ENCODE measurements at regions not wholly inside any gene's neighbourhood (a gene's known extent, or its start where the extent isn't known, plus 50 kb on each side); places are given as distances from the start of the nearest gene placed in this dataset.
A peak's percentile ranks its signal among the peaks of the same experiment; 100 is the strongest.

DNA sequence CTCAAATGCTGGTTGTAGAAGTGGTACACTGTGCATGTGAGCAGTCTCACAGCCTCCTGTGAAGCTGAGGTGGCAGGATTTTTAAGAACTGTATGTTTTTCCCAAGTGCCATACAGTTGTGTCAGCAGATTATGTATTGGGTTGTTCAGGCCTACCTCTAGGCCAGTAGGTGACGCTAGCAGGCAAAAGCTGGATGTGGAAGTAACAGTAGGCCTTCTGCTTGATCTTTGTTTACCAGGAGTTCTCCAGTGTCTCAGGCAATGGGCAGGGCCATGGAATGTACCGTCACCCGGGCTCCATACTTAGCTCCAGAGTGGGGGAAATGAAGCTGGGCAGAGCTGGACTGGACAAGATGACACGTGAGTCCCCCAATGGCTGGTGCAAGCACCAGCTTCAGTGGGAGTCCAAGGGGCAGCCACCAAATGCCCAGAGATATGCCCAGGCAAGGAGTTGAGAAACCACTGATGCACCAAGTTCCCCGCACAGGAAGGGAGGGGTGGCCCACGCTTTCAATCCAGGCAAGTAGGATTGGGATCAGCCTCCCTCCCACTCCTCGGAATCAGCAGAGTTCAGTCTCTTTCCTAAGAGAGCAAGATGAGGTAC lies 289.7 kb downstream of the HTR1B start:
- TF ChIP-seq, protein P1, sequence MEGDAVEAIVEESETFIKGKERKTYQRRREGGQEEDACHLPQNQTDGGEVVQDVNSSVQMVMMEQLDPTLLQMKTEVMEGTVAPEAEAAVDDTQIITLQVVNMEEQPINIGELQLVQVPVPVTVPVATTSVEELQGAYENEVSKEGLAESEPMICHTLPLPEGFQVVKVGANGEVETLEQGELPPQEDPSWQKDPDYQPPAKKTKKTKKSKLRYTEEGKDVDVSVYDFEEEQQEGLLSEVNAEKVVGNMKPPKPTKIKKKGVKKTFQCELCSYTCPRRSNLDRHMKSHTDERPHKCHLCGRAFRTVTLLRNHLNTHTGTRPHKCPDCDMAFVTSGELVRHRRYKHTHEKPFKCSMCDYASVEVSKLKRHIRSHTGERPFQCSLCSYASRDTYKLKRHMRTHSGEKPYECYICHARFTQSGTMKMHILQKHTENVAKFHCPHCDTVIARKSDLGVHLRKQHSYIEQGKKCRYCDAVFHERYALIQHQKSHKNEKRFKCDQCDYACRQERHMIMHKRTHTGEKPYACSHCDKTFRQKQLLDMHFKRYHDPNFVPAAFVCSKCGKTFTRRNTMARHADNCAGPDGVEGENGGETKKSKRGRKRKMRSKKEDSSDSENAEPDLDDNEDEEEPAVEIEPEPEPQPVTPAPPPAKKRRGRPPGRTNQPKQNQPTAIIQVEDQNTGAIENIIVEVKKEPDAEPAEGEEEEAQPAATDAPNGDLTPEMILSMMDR (optimal IDR thresholded peaks at IDR 0.05 in 1 of 3, IDR thresholded peaks at IDR 0.05 in 1 of 3, conservative IDR thresholded peaks at IDR 0.05 in 1 of 3; ENCODE audit: extremely low read depth in 1 of 3, insufficient read depth in 2 of 3, low read length in 3 of 3) = peak in 1 of 3 experiments; percentile 54
- no peak for TF ChIP-seq EZH2 (IDR thresholded peaks at IDR 0.05; ENCODE audit: low read length)

Data from keratinocyte (primary cell).